ENCODE measurements at regions not wholly inside any gene's neighbourhood (a gene's known extent, or its start where the extent isn't known, plus 50 kb on each side); places are given as distances from the start of the nearest gene placed in this dataset.

- Histone ChIP-seq H3K4me3 (no peak overlapping the region), H3K36me3 (no peaks in the 10 kb centered on the region), H3K4me1 (no peaks in the 10 kb centered on the region), H3K27me3 (no peaks in the 10 kb centered on the region), H3K27ac (no peak overlapping the region), H3K9me3 (no peaks in the 10 kb centered on the region)
- no peak for TF ChIP-seq CTCF (IDR thresholded peaks at IDR 0.05)
- intact Hi-C loops (cut with DNase I) = no loop called here
- no peak for ATAC-seq
- DNase-seq = no peak
Measured at GRCh38 chr13:58298556-58299135, 667.1 kb downstream of the PCDH17 start.

GRCh38 chr13:58300224-58300623 is 668.7 kb downstream of the PCDH17 start:
- H3K4me3 ChIP-seq = no peak overlapping the region
- no peaks in the 10 kb centered on the region for H3K4me1 ChIP-seq
- H3K27me3 ChIP-seq = no peaks in the 10 kb centered on the region
- H3K27ac ChIP-seq = no peak overlapping the region
- intact Hi-C loops (cut with DNase I) = no loop called here
- H3K9me3 ChIP-seq = no peaks in the 10 kb centered on the region
- DNase-seq = no peak
- ATAC-seq = no peak
- no peaks in the 10 kb centered on the region for H3K36me3 ChIP-seq
- no peak for TF ChIP-seq CTCF (IDR thresholded peaks at IDR 0.05)

GRCh38 chr13:58300974-58301681 is 669.6 kb downstream of the PCDH17 start:
- no peaks in the 10 kb centered on the region for H3K36me3 ChIP-seq
- no peaks in the 10 kb centered on the region for H3K27me3 ChIP-seq
- H3K27ac ChIP-seq = no peak overlapping the region
- H3K9me3 ChIP-seq = no peaks in the 10 kb centered on the region
- ATAC-seq = no peak
- H3K4me1 ChIP-seq = no peaks in the 10 kb centered on the region
- intact Hi-C loops (cut with DNase I) = no loop called here
- no peak for TF ChIP-seq CTCF (IDR thresholded peaks at IDR 0.05)
- no peak for DNase-seq
- no peak overlapping the region for H3K4me3 ChIP-seq

- intact Hi-C loops (cut with DNase I) = no loop called here
- Histone ChIP-seq H3K4me3 (no peak overlapping the region), H3K27me3 (no peaks in the 10 kb centered on the region), H3K36me3 (no peaks in the 10 kb centered on the region), H3K9me3 (no peaks in the 10 kb centered on the region), H3K4me1 (no peaks in the 10 kb centered on the region), H3K27ac (no peak overlapping the region)
- TF ChIP-seq CTCF (IDR thresholded peaks at IDR 0.05) = no peak
- ATAC-seq = no peak
- DNase-seq = no peak
Measured at GRCh38 chr13:58302349-58302748, 670.8 kb downstream of the PCDH17 start.

GRCh38 chr13:58306062-58306461 is 674.5 kb downstream of the PCDH17 start:
- intact Hi-C loops (cut with DNase I) = no loop called here
- Histone ChIP-seq H3K36me3 (no peaks in the 10 kb centered on the region), H3K27me3 (no peaks in the 10 kb centered on the region), H3K9me3 (no peaks in the 10 kb centered on the region), H3K4me1 (no peaks in the 10 kb centered on the region), H3K4me3 (no peak overlapping the region), H3K27ac (no peak overlapping the region)
- no peak for DNase-seq
- no peak for ATAC-seq
- no peak for TF ChIP-seq CTCF (IDR thresholded peaks at IDR 0.05)

All from upper lobe of right lung (tissue), 1 donor.